CD1c-positive myeloid dendritic cell (primary cell): ENCODE measurements at regions not wholly inside any gene's neighbourhood (a gene's known extent, or its start where the extent isn't known, plus 50 kb on each side); places are given as distances from the start of the nearest gene placed in this dataset.
"Not testable (repeated sequence)": the region's sequence is repeated elsewhere in the genome, so short reads cannot be mapped to it uniquely, and the experiment has no call there.

ENCODE experiments used
- DNase-seq: peaks from one replicate; pipeline ENCODE4 v3.0.0-alpha.2; 2016; ENCODE audit errors: extremely low spot score

DNA sequence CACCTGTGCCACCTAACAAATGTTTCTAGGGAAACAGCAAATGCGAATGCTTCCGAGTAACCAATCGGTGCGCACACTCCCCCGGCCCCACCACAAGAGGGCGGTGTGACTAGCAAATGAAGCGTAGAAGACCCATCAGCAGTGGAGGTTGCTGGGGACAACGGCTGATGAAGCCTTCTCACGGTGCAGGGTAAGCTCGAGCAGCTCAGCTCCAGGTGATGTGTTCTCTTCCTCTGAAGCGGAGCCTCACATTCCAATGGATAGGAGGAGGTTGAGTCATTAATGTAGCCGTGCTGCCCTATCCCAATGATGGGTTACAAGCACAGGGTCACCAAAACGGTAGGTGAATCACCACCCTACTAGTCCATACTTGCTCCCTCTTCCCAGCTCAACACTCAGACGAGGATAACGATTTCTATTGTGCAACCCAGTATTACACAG, 127.6 kb upstream of the TWIST2 start:
- DNase-seq, result peak; percentile 49

- DNase-seq, result no peak
Observed at GRCh38 chr2:238722181-238722580, 125.7 kb upstream of the TWIST2 start.

GRCh38 chr2:238722883-238723282, 125.0 kb upstream of the TWIST2 start:
- no peak for DNase-seq

- not testable (repeated sequence) for DNase-seq
Observed at GRCh38 chr2:238723740-238724320, 124.1 kb upstream of the TWIST2 start.

GRCh38 chr2:238724728-238725127, 123.2 kb upstream of the TWIST2 start:
- no peak for DNase-seq

GRCh38 chr2:238725298-238725697, 122.6 kb upstream of the TWIST2 start:
- no peak for DNase-seq

- DNase-seq, result no peak
Observed at GRCh38 chr2:238726670-238727584, 121.0 kb upstream of the TWIST2 start.

- DNase-seq, result no peak
Observed at GRCh38 chr2:238727585-238728329, 120.1 kb upstream of the TWIST2 start.

DNA sequence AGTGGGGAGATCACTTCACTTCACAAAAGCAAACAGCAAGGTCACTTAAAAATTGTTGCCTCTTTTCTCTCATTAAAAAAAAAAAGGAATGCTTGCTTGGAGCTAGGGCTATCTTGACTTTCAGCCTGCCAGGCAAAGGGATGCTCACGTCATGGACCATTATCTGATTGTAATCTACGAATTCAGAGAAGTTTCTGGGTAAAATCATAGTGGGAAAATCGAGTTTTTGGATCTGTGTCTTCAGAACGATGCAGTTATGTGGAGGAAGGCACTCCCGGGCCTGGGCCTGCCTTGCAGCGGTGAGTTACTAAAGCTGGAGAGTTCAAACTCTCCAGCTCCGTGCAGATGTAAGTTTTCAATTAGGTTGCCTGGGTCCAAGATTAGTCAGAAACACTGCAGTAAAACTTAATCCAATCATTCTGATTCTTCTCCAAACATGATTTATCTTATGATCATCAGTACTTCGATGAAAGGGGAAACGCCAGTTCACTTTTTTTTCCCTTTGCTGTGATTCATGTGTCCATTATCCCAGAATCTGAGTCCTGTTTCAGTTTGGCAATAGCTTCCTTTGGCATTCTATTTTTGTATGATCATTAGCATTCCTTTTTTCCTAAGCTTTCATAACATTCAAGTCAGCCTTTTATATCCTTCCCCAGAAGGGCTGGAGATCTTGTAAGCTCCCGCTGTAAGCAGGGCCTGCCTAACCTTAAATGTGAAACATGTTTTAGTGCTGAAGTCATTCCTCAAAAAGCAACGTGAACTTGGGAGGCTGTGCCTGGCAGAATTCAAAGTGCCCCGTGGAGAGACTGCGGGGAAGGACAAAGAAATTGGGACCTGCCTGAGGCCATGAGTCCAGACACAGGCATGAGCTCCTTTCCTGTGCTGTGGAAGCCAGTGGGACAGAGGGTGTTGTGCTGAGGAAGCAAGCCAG, 119.3 kb upstream of the TWIST2 start:
- no peak for DNase-seq

GRCh38 chr2:238729261-238729935, 118.5 kb upstream of the TWIST2 start:
- no peak for DNase-seq

- no peak for DNase-seq
Observed at GRCh38 chr2:238730001-238730669, 117.8 kb upstream of the TWIST2 start.

DNA sequence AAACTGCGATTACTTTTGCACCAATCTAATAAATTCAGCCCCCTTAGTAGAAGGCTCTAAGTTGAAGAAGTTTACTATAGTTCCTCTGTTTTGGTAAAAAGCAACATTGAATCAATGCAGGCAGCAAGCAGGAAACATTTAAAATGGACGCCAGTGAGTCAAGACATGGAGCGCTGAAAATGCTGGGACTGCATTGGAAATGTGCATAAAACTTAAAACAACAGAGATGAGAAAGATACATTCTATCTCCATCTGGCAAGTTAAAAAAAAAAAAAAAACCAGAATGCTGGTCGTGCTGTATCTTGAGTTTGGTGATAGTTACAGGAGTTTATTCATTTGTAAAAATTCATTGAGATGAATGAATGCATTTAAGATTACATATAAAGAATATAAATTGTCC, 117.0 kb upstream of the TWIST2 start:
- DNase-seq, result no peak

DNA sequence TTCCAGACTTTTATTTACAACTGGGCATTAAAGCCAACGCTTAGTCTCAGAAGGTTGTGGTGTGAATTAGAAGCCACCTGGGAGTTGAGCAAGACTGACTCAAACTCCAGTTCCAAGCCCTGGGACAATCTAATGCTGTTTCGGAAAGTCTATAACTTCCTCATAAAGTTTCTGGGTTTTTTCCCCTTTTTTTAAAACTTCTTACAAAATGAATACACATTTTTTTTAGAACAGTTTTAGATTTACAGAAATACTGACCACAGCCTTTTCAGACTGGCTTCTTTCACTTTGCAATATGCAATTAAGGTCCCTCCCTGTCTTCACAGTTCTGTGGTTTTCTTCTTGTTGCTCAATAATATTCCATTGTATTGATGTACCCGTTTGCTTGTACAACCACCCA, 115.9 kb upstream of the TWIST2 start:
- DNase-seq, result peak; percentile 34

DNA sequence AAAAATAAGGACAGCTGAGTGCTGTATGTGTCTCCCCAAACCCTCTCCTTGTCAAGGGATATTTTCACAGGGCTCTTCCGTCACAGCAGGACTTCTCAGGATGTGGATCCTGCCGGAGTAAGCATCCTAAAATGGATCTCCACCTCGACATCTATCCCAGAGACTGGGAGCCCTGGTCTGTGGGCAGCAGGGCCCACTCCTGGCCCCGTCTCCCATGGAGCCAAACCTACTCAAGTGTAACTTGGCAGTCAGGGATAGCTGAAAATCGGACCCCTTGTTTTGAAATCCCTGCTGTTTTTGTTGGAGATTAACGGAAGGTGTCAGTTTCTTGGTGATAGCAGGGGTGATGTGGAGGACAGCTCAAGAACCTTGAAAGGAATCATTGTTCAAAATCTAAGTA, 109.0 kb upstream of the TWIST2 start:
- no peak for DNase-seq

- DNase-seq, result no peak
Observed at GRCh38 chr2:238739668-238740067, 108.2 kb upstream of the TWIST2 start.

DNA sequence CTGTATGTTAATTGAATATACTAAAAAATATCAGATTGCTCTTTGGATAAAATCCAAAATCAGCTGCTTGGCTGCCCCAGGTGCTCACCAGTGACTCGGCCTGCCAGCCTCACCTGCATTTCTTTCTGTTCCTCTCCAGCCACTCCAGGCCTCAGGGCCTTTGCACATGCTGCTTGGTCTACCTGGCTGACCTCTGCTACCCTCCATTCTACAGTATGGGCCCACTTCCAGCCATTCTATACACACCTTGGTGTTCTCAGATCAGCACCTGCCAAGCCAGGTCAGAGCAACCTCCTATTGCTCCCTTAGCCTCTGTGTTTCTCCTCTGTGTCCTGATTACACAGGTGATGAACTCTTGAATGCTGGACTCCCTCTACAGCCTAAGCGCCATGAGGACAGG, 106.6 kb upstream of the TWIST2 start:
- DNase-seq, result no peak

- DNase-seq, result no peak
Observed at GRCh38 chr2:238742066-238742465, 105.8 kb upstream of the TWIST2 start.

- DNase-seq, result no peak
Observed at GRCh38 chr2:238742664-238743063, 105.2 kb upstream of the TWIST2 start.

DNA sequence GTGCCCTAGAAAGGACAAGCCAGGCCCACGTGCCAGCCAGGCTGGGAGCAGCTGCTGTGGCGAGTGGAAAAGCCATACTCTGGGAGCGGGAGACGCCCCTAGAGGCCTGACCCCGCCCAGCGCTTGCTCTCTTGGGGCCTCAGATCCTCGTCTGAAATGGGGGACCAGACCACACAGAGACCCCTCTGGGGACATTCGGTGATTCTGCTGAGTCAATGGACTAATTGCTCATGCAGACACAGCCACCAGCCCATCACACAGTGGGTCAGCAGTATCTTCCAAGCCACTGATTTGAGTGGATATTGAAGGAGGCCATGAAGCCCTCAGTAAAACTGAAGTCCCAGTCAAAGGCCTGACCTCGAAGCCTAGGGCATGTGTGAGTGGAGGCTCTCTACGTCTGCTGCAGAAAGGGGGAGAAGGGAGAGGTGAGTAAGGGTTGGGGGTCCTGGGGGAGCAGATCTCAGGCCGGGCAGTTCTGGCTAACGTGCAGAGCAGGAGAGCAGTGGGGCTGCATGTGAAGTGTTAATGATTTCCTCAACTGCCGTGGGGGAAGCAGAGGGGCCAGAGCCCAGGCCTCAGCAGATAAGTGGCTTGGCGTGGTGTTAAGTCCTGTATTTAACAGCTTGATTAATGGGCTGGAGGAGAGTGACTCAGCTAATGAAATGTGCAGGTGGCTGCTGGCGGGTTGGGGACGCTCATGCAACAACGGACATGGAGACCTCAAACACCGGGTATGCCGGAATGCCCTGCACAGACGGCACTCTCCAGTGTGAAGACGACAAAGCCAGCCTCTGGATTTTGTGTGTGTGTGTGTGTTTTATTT, 104.4 kb upstream of the TWIST2 start:
- DNase-seq, result no peak
